Body of pancreas (tissue), 4 donors: ENCODE measurements at regions not wholly inside any gene's neighbourhood (a gene's known extent, or its start where the extent isn't known, plus 50 kb on each side); places are given as distances from the start of the nearest gene placed in this dataset.

Experiments
- POLR2A ChIP-seq, 3 donors: fragments of 450-650 bp; IDR thresholded peaks; one replicate each; pipeline ENCODE4 v1.6.1; 2016; ENCODE audit warnings: antibody characterized with exemption in 3 of 3, mild to moderate bottlenecking in 2 of 3
- TF ChIP-seq, protein P1 (sequence below), 7 experiments: fragments of 450-650 bp in 4 of 7; fragments of 200-600 bp in 3 of 7; sonication (generic) in 3 of 7; IDR thresholded peaks; one replicate each; pipeline ENCODE4 v1.5.1; 2016 to 2019; ENCODE audit warnings: antibody characterized with exemption in 7 of 7

- TF ChIP-seq, protein P1, sequence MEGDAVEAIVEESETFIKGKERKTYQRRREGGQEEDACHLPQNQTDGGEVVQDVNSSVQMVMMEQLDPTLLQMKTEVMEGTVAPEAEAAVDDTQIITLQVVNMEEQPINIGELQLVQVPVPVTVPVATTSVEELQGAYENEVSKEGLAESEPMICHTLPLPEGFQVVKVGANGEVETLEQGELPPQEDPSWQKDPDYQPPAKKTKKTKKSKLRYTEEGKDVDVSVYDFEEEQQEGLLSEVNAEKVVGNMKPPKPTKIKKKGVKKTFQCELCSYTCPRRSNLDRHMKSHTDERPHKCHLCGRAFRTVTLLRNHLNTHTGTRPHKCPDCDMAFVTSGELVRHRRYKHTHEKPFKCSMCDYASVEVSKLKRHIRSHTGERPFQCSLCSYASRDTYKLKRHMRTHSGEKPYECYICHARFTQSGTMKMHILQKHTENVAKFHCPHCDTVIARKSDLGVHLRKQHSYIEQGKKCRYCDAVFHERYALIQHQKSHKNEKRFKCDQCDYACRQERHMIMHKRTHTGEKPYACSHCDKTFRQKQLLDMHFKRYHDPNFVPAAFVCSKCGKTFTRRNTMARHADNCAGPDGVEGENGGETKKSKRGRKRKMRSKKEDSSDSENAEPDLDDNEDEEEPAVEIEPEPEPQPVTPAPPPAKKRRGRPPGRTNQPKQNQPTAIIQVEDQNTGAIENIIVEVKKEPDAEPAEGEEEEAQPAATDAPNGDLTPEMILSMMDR (IDR thresholded peaks at IDR 0.05), result no peak
- TF ChIP-seq POLR2A (IDR thresholded peaks at IDR 0.05), result no peak
These were observed 146.0 kb upstream of the SOX11 start for GRCh38 chr2:5546181-5546580.
